ENCODE measurements at regions not wholly inside any gene's neighbourhood (a gene's known extent, or its start where the extent isn't known, plus 50 kb on each side); places are given as distances from the start of the nearest gene placed in this dataset.
"Not testable (repeated sequence)": the region's sequence is repeated elsewhere in the genome, so short reads cannot be mapped to it uniquely, and the experiment has no call there.

DNA sequence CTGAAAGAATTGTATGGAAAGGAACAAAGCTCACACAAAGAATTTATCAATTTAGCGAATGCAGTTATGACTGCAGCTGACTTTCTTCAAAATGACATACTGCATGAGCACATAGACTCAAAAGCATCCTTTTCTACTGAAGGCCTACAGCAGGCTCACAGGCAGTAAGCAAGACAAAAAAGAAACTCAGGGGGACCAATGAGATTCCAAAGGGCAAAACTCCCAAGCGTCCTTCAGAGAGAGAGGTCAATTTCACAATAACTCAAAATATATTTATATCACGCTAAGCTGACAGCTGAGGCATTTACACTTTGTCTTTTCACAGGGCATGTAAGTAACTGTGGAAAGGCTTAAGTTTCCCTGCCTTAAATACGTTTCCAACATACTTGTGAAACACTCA lies 427.9 kb upstream of the RASGRP1 start:
- no peak for DNase-seq

- no peak for DNase-seq
Observed at GRCh38 chr15:38992930-38993329, 428.3 kb upstream of the RASGRP1 start.

- DNase-seq, result no peak
Observed at GRCh38 chr15:38994310-38994709, 429.7 kb upstream of the RASGRP1 start.

GRCh38 chr15:38996111-38996631 lies 431.6 kb upstream of the RASGRP1 start:
- DNase-seq, result no peak

DNA sequence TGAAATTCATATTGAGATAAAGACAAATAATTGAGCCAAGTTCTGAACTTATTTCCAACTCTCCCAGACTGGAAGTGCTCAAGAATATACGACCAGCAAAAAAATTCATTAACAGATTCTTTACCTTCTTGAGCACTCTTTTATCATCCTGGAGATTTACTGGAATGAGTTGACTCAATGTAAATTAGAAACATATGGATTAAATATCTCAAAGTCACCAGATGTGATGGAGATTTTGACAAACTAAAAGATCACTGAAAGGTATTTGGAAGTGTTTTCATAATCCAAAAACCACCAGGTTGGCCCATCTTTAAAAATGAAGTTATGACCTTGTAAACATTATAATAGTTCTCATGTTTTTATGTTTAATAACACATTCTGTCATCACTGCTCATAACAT lies 433.2 kb upstream of the RASGRP1 start:
- DNase-seq, result no peak

GRCh38 chr15:39000008-39000734 lies 435.6 kb upstream of the RASGRP1 start:
- DNase-seq, result no peak

DNA sequence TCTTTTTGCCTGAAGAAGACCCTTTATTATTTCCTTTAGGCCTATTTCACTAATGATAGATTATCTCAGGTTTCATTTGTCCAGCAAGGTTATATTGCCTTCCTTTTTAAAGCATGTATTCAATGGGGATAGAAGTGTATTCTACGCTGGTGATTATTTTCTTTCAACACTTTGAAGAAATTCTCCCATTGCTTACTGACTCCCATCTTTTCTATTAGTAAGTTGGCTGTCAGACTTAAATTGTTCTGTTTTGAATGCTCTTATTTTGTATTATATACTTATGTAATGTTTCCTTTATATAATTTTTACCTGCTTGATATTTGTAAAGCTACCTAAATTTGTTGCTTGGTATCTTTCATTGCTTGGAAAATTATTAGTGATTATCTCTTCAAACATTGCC lies 445.1 kb upstream of the RASGRP1 start:
- no peak for DNase-seq

DNA sequence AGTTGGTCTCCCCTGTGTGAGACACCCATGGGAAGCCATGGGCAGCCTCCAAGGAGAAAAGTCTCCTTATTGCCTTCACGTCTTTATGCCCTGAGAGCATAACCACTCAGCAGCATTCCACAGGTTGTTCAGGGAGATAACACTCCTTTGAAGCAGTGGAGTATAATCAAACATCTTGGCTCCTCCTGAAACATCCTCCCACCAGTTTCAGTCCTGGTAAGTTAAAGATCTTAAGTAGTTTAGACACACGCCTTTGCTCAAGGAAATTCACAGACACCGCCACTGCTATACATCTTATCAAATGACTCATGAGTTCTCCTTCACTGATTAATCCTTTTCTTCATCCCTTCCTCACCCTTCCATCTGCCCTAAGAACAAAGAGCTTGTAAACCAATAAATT lies 446.5 kb upstream of the RASGRP1 start:
- not testable (repeated sequence) for DNase-seq

DNA sequence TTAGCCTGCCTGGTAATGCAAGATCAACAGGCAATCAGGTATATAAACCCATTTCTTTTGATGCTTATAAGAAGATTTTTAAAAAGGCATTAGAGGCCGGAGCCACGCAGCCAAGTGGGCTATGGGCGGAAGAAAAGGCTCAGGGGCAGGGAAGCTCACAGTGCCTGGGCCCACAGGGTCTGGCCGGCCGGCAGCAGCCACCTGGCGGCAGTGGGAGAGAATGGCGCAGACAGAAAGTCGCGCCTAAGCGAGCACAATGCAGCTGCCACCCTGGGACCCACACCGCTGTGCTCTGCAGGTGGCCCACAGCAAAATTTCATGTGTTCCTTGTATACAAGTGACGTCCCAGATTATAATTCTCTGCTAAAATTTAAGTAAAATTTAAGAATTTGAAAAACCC lies 448.6 kb upstream of the RASGRP1 start:
- DNase-seq, result no peak

- DNase-seq, result no peak
Observed at GRCh38 chr15:39014682-39015081, 450.1 kb upstream of the RASGRP1 start.

DNA sequence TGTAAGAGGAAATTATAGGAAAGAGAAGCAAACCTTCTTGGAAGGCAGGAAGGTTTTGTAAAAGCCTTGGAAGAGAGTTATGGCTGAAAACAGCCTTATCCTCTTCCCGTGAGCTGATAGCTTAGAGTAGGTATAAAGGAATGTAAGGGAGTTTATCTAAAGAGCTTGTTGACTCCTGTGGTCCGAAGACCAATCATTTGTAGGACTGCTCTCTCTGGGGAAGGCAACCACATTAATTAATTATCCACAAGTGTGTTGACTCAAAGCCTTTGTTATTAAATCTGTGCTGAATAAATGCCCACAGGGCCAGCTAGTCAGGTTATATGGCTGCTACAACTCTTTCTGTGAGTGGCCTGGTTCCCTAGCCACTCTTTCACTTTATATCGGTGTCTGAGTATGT lies 452.1 kb upstream of the RASGRP1 start:
- DNase-seq, result no peak

DNA sequence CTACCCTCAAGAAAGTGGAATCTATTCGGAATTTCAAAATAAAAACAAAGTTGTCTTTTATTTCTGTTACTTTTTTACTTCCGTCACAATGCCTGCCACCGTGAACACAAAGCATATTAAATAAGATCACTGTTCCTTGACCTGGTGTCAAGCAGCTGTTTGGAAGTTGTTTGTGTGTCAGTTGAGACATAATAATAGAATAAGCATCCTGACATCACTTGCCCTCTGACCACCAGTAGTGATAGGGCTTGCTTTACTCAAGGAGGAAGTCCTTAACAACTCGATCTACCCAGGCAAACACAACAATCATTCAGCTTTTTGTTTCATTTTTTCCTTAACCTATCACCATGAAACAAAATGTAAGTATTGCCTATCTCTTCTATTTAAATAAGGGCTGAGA lies 454.4 kb upstream of the RASGRP1 start:
- DNase-seq, result no peak

DNA sequence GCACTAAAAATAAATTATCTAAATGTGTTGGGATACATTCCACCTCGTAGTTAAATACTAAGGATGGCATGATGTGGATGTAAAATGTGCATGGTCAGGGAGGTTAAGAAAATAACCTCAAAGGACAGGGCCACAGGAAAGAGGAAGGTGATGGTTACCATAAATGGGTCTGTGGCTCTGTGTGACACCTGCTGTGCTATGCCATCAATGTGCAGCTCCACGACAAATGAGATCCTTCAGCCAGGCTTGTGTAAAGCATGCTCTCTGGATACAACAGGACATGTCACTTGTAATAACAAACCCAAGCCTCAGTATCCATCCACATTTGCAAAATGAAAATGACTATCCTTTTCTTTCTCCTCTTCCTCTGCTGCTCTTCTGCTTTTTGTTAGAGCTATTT lies 456.7 kb upstream of the RASGRP1 start:
- no peak for DNase-seq

DNA sequence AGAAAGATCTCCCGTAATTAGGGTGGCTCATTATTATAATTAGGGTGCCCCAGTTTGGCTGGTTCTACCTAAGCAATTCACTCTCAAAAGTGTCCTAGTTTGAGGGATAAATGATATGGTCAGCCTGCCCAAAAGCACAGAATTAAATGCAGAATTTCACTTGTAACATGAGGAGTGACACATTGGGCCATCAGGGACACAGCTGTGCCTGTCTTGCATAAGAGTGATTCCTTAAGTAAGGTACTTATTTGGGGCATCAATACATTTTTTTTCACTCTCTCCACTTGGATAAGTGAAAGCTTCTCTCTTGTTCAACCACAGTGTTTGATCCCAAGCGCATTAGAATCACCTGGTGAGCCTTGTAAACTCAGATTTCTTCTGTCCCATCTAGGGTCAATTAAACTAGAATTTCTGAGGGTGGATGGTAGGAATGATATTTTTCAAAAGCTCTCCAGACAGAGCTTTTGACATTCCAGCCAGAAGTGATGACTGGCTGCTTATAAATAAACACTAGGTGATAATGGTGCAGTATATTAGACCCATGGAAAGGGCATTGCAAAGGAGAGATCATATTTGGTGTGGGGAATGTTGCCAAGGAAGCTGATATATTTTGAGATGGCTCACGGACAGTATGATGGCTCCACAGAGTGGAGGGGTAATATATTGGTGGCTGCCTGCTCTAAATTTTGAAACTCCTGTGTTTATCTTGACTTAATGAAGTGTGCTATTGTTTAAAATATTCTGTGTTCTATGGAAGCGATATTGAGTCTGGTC lies 458.1 kb upstream of the RASGRP1 start:
- DNase-seq, result no peak

DNA sequence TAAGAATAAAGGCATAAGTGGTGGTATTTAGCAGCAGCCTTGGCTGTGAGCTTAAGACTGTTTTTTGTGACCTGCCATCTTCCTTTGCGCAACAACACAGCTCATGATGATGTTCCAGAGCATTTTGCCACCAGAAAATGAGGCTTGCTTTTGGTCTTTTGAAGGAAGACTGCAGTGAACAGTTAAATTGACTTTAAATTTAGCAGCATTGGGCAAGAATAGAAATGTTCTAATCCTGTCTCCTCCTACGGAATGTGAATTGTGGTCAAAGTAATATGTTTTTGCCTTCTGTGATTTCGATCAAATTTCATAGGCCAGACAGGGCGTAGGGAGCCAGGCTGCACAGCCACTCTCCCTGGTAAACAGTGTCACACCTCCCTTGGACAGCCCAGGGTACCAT lies 460.7 kb upstream of the RASGRP1 start:
- no peak for DNase-seq

- DNase-seq, result no peak
Observed at GRCh38 chr15:39025881-39026280, 461.3 kb upstream of the RASGRP1 start.

DNA sequence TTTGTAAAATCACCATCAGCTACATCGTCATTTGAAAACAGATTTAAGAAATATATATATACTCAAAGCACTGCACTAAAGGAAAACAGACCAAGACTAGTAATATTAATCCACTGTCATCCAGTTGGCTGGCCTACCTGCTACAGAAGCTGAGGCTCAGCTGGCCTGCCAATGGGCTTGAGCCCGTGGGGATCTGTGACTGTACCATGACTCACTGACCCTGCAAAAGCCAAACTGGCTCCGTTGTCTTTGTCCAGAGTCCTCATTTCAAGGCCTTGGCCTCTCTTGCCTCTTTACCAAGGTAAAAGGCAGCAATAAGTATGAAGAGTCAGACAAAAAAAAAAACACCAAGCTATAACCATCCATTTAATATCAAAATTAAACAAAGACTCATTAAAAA lies 463.5 kb upstream of the RASGRP1 start:
- no peak for DNase-seq

DNA sequence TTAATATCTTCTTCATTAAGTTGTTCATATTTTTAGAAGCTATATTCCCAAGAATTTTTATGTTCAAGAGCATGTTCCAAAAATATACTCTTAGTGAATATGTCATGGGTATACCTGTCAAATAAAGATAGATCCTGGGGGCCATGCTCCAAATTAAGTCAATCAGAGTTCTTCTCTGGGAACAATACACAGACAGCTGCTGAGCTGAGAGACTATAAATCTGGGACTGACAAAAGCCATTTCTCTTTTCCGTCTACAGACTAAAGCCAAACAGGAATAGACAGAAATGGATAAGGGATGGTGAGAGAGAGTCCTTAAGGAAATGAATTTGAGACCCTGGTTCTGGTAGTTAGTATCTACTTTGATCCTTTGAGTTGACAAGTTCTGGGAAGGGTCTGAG lies 465.1 kb upstream of the RASGRP1 start:
- no peak for DNase-seq

DNA sequence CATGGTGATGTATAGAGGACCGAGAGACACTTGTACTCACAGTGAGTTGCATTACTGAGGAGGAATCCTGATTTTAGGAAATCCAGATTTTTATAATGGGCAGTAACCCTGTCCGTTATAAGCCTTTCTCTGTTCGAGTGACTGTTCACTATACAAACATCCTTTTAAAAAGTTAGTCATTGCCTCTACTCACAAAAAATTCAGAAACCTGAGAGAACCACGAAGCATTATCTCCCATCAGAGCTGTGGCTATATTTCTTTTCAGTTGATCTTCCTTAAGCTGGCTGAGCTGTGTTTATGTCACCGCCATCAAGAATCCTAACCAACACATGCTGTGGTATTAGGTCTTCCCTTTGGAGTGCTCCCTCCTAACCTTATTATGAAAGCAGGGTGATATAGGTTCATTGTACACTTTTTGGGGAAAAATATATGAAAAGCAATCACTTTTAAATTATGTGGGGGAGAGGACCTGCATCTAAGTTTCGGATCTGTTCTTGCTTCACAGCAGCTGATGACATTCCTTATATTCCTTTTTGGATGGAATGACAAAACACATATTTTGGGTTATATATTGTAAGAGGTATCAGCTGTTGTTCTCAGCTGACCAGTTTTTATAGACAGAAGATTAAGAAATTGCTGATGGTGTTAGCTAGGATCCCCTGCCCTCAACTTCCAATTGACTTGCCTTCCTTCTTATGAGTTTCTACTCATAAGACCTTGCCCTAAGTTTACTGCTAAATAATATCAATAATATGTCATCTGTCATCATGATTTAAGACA lies 465.9 kb upstream of the RASGRP1 start:
- DNase-seq, result no peak

DNA sequence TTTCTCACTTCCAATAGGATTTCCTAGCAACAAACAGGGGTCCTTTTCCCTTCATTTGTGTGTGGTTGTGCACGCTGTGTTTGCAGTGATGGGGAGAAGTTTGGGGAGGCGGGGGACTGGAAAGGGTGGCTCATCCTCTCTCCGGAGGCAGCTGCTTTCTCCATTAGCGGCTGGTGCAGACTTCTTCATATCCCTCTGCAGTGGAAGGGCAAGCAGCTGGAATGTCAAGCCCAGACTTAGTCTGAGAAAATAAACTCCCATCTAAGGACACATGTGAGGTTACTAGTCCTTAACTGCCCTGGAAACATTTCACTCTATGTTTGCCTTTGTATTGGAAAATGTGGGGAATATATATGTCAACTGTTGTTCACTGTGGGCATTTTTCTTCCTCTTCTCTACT lies 467.0 kb upstream of the RASGRP1 start:
- no peak for DNase-seq

DNA sequence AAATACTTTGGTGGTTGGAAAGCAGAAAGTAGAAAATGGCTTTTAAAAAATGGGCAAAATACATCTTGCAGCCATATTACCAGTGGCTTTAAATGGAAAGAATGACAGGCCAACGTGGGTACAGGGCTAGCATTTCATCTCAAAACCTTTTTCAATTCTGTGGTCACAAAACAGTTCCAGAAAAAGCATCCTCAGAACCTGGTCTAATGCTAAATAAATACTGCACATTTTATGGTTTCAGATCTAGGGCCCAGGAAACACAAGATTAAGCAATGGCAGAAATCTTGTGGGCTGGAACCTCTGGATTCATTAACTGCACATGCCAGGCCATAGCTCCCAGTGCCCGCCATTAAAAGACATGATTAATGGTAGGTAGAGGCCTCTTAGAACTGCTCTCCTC lies 470.2 kb upstream of the RASGRP1 start:
- DNase-seq, result no peak

- not testable (repeated sequence) for DNase-seq
Observed at GRCh38 chr15:39037611-39038010, 473.0 kb upstream of the RASGRP1 start.

DNA sequence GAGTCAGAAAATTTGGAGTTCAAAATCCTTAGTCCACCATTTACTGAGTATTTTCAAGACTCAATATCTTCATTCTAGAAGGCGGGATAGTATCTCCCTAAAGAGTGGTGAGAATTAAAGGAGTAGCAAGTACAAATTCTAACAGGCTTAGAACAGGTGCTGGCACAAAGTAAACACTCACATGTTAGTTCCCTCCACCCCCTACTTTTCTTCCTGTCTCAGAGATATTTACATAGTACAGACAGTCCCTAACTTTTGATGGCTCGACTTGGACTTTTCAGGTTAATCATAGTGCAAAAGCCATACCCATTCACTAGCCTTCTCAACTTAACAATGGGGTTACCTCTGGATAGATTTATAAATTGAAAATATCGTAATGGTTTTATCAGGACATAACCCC lies 476.2 kb upstream of the RASGRP1 start:
- DNase-seq, result no peak
